CD4-positive, alpha-beta T cell treated with Interleukin-10 for 1 hour (primary cell): ENCODE measurements at regions not wholly inside any gene's neighbourhood (a gene's known extent, or its start where the extent isn't known, plus 50 kb on each side); places are given as distances from the start of the nearest gene placed in this dataset.

ENCODE experiments used
- DNase-seq: peaks from one replicate; pipeline ENCODE4 v3.0.0-alpha.2; 2020

- DNase-seq: no peak
Measured at GRCh38 chr18:22467760-22468553, 50.2 kb upstream of the CTAGE1 start.

- DNase-seq: no peak
Measured at GRCh38 chr18:22468554-22468891, 50.8 kb upstream of the CTAGE1 start.

- no peak for DNase-seq
Measured at GRCh38 chr18:22469061-22469734, 51.5 kb upstream of the CTAGE1 start.

- DNase-seq: no peak
Measured at GRCh38 chr18:22469926-22470247, 52.2 kb upstream of the CTAGE1 start.

GRCh38 chr18:22470248-22471235, 52.8 kb upstream of the CTAGE1 start:
- no peak for DNase-seq

GRCh38 chr18:22471546-22472131, 53.9 kb upstream of the CTAGE1 start:
- no peak for DNase-seq

GRCh38 chr18:22473366-22473765, 55.7 kb upstream of the CTAGE1 start:
- DNase-seq: no peak

- no peak for DNase-seq
Measured at GRCh38 chr18:22475426-22476100, 57.8 kb upstream of the CTAGE1 start.

- DNase-seq: no peak
Measured at GRCh38 chr18:22477222-22477621, 59.5 kb upstream of the CTAGE1 start.

- no peak for DNase-seq
Measured at GRCh38 chr18:22482948-22483347, 65.2 kb upstream of the CTAGE1 start.

- DNase-seq: no peak
Measured at GRCh38 chr18:22483407-22483806, 65.7 kb upstream of the CTAGE1 start.

- no peak for DNase-seq
Measured at GRCh38 chr18:22484471-22484870, 66.8 kb upstream of the CTAGE1 start.

- DNase-seq: no peak
Measured at GRCh38 chr18:22485808-22486244, 68.1 kb upstream of the CTAGE1 start.

- DNase-seq: no peak
Measured at GRCh38 chr18:22486667-22487066, 69.0 kb upstream of the CTAGE1 start.

- DNase-seq: no peak
Measured at GRCh38 chr18:22488554-22488953, 70.8 kb upstream of the CTAGE1 start.

- no peak for DNase-seq
Measured at GRCh38 chr18:22489704-22490103, 72.0 kb upstream of the CTAGE1 start.

GRCh38 chr18:22490429-22490846, 72.7 kb upstream of the CTAGE1 start:
- no peak for DNase-seq

- DNase-seq: no peak
Measured at GRCh38 chr18:22493255-22493654, 75.5 kb upstream of the CTAGE1 start.

GRCh38 chr18:22493940-22494339, 76.2 kb upstream of the CTAGE1 start:
- DNase-seq: no peak

GRCh38 chr18:22494771-22495170, 77.1 kb upstream of the CTAGE1 start:
- DNase-seq: no peak

GRCh38 chr18:22499421-22499820, 81.7 kb upstream of the CTAGE1 start:
- no peak for DNase-seq

- no peak for DNase-seq
Measured at GRCh38 chr18:22503803-22504202, 86.1 kb upstream of the CTAGE1 start.
